PFSK-1 (cell line): ENCODE measurements at regions not wholly inside any gene's neighbourhood (a gene's known extent, or its start where the extent isn't known, plus 50 kb on each side); places are given as distances from the start of the nearest gene placed in this dataset.

Experiments used
- FOXP2 ChIP-seq: optimal IDR thresholded peaks from 2 replicates; pipeline ENCODE3; 2011; ENCODE audit warnings: borderline replicate concordance, control low read depth, inconsistent platforms; ENCODE audit not compliant: insufficient read depth; ENCODE audit errors: extremely low read length, extremely low read depth
- POLR2AphosphoS5 ChIP-seq: IDR thresholded peaks from 2 replicates; pipeline ENCODE4 v1.6.1; 2012; ENCODE audit warnings: low read depth, mild to moderate bottlenecking, control low read depth, low read length, moderate library complexity
- REST ChIP-seq, 2 experiments: IDR thresholded peaks; 2 replicates each; pipeline versions ENCODE4 v1.6.1 to v1.8.0; 2011 to 2012; ENCODE audit warnings: low read depth in 2 of 2, low read length in 2 of 2, control low read depth in 1 of 2, inconsistent platforms in 1 of 2, mild to moderate bottlenecking in 1 of 2, moderate library complexity in 1 of 2; ENCODE audit not compliant: insufficient read depth in 1 of 2
- SIN3A ChIP-seq: IDR thresholded peaks from 2 replicates; pipeline ENCODE4 v1.6.1; 2012; ENCODE audit warnings: mild to moderate bottlenecking, low read length, moderate library complexity, borderline replicate concordance; ENCODE audit not compliant: insufficient read depth
- TAF1 ChIP-seq: IDR thresholded peaks from 2 replicates; pipeline ENCODE4 v1.6.1; 2012; ENCODE audit warnings: low read length, control low read depth, borderline replicate concordance; ENCODE audit not compliant: insufficient read depth

GRCh38 chr19:57016076-57016475 lies 103.7 kb upstream of the USP29 start:
- no peak for TF ChIP-seq FOXP2
- no peak for TF ChIP-seq POLR2AphosphoS5
- TF ChIP-seq REST (IDR thresholded peaks at IDR 0.05; ENCODE audit: insufficient read depth in 1 of 2, low read depth in 2 of 2, low read length in 2 of 2) = no peak
- no peak for TF ChIP-seq TAF1
- no peak for TF ChIP-seq SIN3A

GRCh38 chr19:57016491-57016890 lies 103.3 kb upstream of the USP29 start:
- TF ChIP-seq SIN3A (no peak), POLR2AphosphoS5 (no peak), FOXP2 (no peak), TAF1 (no peak), REST (IDR thresholded peaks at IDR 0.05; ENCODE audit: insufficient read depth in 1 of 2, low read depth in 2 of 2, low read length in 2 of 2) (no peak)

- TF ChIP-seq SIN3A = no peak
- TF ChIP-seq REST (IDR thresholded peaks at IDR 0.05; ENCODE audit: insufficient read depth in 1 of 2, low read depth in 2 of 2, low read length in 2 of 2) = no peak
- no peak for TF ChIP-seq TAF1
- TF ChIP-seq FOXP2 = no peak
- TF ChIP-seq POLR2AphosphoS5 = no peak
These were observed 94.3 kb upstream of the USP29 start for GRCh38 chr19:57025491-57025890.

GRCh38 chr19:57026476-57026875 lies 93.3 kb upstream of the USP29 start:
- no peak for TF ChIP-seq TAF1
- no peak for TF ChIP-seq POLR2AphosphoS5
- no peak for TF ChIP-seq FOXP2
- no peak for TF ChIP-seq REST (IDR thresholded peaks at IDR 0.05; ENCODE audit: insufficient read depth in 1 of 2, low read depth in 2 of 2, low read length in 2 of 2)
- TF ChIP-seq SIN3A = no peak

- TF ChIP-seq POLR2AphosphoS5 (no peak), SIN3A (no peak), FOXP2 (no peak), REST (IDR thresholded peaks at IDR 0.05; ENCODE audit: insufficient read depth in 1 of 2, low read depth in 2 of 2, low read length in 2 of 2) (no peak), TAF1 (no peak)
These were observed 92.4 kb upstream of the USP29 start for GRCh38 chr19:57027360-57027759.
